RWPE2 (cell line): ENCODE measurements at regions not wholly inside any gene's neighbourhood (a gene's known extent, or its start where the extent isn't known, plus 50 kb on each side); places are given as distances from the start of the nearest gene placed in this dataset.
"Not testable (repeated sequence)": the region's sequence is repeated elsewhere in the genome, so short reads cannot be mapped to it uniquely, and the experiment has no call there.

ENCODE experiments used
- ATAC-seq: fragments of 200-7000 bp; cut with Tn5 transposase; 3 replicates; pipeline ENCODE4 v1.9.1; 2021; ENCODE audit warnings: low read depth
- DNase-seq: peaks from one replicate; pipeline ENCODE4 v3.0.0-alpha.2; 2020; ENCODE audit warnings: low spot score
- H3K27ac ChIP-seq: fragments of 450-650 bp; 2 replicates; pipeline ENCODE4 v1.5.1; 2017; ENCODE audit warnings: mild to moderate bottlenecking; ENCODE audit not compliant: poor library complexity, severe bottlenecking
- H3K27me3 ChIP-seq: fragments of 250-450 bp; sonication (Bioruptor Pico); 2 replicates; pipeline ENCODE4 v1.5.1; 2021; ENCODE audit warnings: mild to moderate bottlenecking, moderate library complexity; ENCODE audit not compliant: insufficient read depth, poor library complexity, severe bottlenecking
- H3K36me3 ChIP-seq: fragments of 250-450 bp; sonication (Bioruptor Pico); 2 replicates; pipeline ENCODE4 v1.5.1; 2020; ENCODE audit warnings: low read depth, mild to moderate bottlenecking, moderate library complexity
- H3K4me1 ChIP-seq: fragments of 250-450 bp; sonication (Bioruptor Pico); 2 replicates; pipeline ENCODE4 v1.5.1; 2021; ENCODE audit warnings: mild to moderate bottlenecking, moderate library complexity; ENCODE audit not compliant: insufficient read depth, poor library complexity, severe bottlenecking
- H3K4me3 ChIP-seq: fragments of 250-450 bp; sonication (Bioruptor Pico); 2 replicates; pipeline ENCODE4 v1.5.1; 2021; ENCODE audit warnings: mild to moderate bottlenecking, moderate library complexity; ENCODE audit not compliant: severe bottlenecking
- H3K9me3 ChIP-seq: fragments of 250-450 bp; sonication (Bioruptor Pico); 2 replicates; pipeline ENCODE4 v1.5.1; 2021; ENCODE audit warnings: mild to moderate bottlenecking, moderate library complexity; ENCODE audit not compliant: severe bottlenecking
- CTCF ChIP-seq: fragments of 450-650 bp; IDR thresholded peaks from one replicate; pipeline ENCODE4 v1.5.1; 2017; ENCODE audit warnings: mild to moderate bottlenecking, moderate library complexity; ENCODE audit not compliant: poor library complexity, severe bottlenecking

DNA sequence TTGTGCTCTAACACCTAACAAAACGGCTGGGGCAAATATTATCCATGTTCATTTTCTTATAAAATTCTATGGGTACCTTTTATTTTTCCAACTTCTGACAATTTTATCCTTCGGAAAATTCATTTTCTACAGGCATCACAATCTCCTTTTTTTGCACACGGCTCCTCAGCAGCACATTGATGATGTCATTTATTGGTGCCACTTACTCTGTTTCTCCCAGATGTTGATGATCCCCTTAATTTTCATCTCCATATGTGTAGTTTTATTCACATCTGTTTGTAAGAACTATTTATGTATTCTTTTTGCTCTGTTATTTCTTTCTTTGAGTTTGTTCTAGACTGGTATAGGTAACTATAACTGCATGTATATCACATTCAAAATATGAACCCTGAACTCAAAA, 1660.8 kb upstream of the DDX18 start:
- no peak for ATAC-seq
- no peak for TF ChIP-seq CTCF

DNA sequence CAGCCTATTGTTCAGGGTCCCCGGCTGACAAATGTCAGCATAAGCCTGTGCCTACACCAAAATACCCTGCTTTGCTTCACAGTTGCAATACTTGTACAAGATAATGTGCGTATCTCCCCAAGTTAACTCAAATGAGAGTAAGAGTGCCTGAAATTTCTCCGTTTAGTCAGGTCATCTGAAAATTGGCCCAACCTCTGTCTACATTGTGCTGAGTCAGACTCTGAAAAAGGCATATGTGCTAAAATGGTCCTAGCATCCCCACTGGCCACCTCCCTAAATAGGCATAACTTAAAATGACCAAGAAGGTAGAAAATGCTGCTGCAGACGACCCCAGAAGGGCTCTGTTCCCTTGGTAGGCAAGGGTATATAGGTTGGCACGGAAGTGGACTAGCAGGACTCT, 1653.8 kb upstream of the DDX18 start:
- H3K4me1 ChIP-seq: no peaks in the 10 kb centered on the region
- no peaks in the 10 kb centered on the region for H3K9me3 ChIP-seq
- no peaks in the 10 kb centered on the region for H3K27me3 ChIP-seq
- DNase-seq (no peak), ATAC-seq (no peak)
- H3K4me3 ChIP-seq: no peak overlapping the region
- H3K27ac ChIP-seq: no peak overlapping the region
- H3K36me3 ChIP-seq: no peaks in the 10 kb centered on the region
- TF ChIP-seq CTCF: no peak

More for the DNA sequence above, 1660.8 kb upstream of the DDX18 start:
- Histone ChIP-seq H3K27ac (no peak overlapping the region), H3K9me3 (no peaks in the 10 kb centered on the region), H3K36me3 (no peaks in the 10 kb centered on the region), H3K4me1 (no peaks in the 10 kb centered on the region), H3K4me3 (no peak overlapping the region), H3K27me3 (no peaks in the 10 kb centered on the region)
- no peak for DNase-seq

- H3K9me3 ChIP-seq: no peaks in the 10 kb centered on the region
- TF ChIP-seq CTCF: no peak
Observed at GRCh38 chr2:116162395-116162794, 1652.1 kb upstream of the DDX18 start.

GRCh38 chr2:116167107-116167506, 1647.4 kb upstream of the DDX18 start:
- no peaks in the 10 kb centered on the region for H3K9me3 ChIP-seq
- no peak overlapping the region for H3K4me3 ChIP-seq
- H3K4me1 ChIP-seq: no peaks in the 10 kb centered on the region
- DNase-seq: no peak
- no peaks in the 10 kb centered on the region for H3K27me3 ChIP-seq
- no peaks in the 10 kb centered on the region for H3K36me3 ChIP-seq
- ATAC-seq: no peak
- no peak overlapping the region for H3K27ac ChIP-seq
- TF ChIP-seq CTCF: no peak

More at GRCh38 chr2:116162395-116162794, 1652.1 kb upstream of the DDX18 start:
- Histone ChIP-seq H3K36me3 (no peaks in the 10 kb centered on the region), H3K27me3 (no peaks in the 10 kb centered on the region), H3K4me3 (no peak overlapping the region), H3K4me1 (no peaks in the 10 kb centered on the region), H3K27ac (no peak overlapping the region)
- no peak for DNase-seq
- ATAC-seq: no peak

DNA sequence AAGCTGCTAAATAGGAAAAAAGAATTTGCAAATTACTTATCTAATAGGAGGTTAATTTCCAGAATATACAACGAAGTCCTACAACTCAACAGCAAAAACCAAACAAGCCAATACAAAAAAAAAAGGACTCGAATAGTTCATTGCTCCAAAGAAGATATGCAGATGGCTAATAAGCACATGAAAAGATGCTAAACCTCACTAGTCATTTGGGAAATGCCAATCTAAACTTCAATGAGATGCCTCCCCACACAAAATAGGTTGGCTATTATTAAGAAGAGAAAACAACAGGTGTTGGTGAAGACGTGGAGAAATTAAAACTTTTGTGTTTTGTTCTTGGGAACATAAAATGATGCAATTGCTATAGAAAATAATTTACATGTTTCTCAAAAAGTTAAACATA, 1634.4 kb upstream of the DDX18 start:
- no peak for TF ChIP-seq CTCF
- no peaks in the 10 kb centered on the region for H3K27me3 ChIP-seq
- H3K4me1 ChIP-seq: no peaks in the 10 kb centered on the region
- no peak overlapping the region for H3K27ac ChIP-seq
- ATAC-seq (no peak), DNase-seq (no peak)
- no peaks in the 10 kb centered on the region for H3K9me3 ChIP-seq
- no peaks in the 10 kb centered on the region for H3K36me3 ChIP-seq
- no peak overlapping the region for H3K4me3 ChIP-seq

- not testable (repeated sequence) for H3K27me3 ChIP-seq, H3K27ac ChIP-seq, ATAC-seq, H3K36me3 ChIP-seq, H3K4me3 ChIP-seq, H3K4me1 ChIP-seq, H3K9me3 ChIP-seq, DNase-seq
Observed at GRCh38 chr2:116190684-116191083, 1623.8 kb upstream of the DDX18 start.
